ENCODE measurements at regions not wholly inside any gene's neighbourhood (a gene's known extent, or its start where the extent isn't known, plus 50 kb on each side); places are given as distances from the start of the nearest gene placed in this dataset.

DNA sequence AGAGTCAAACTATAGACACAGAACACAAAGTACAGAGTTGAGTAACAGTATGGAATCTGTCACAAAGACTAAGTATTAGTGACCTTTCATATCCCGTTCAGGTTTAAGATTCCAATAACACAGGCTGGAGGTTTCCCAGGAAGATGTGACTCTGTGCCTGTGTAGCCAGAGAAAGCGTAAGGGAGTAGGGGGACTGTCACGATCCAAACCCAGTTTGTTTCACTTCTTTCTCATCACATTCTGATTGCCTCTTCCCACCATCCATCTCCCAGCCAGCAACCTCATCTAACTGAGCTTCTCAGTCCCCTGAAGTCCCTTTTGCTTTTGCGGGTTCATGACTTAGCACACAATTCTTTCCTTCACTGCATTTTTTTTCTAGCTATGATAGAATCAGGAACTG is 76.4 kb upstream of the NPVF start:
- no peak overlapping the region for H3K9ac ChIP-seq (ENCODE audit: low read length)
- no CpG with 5 or more reads among the region's 4 CpGs for WGBS (ENCODE audit: extremely low coverage, insufficient coverage, low lambda C conversion rate)

DNA sequence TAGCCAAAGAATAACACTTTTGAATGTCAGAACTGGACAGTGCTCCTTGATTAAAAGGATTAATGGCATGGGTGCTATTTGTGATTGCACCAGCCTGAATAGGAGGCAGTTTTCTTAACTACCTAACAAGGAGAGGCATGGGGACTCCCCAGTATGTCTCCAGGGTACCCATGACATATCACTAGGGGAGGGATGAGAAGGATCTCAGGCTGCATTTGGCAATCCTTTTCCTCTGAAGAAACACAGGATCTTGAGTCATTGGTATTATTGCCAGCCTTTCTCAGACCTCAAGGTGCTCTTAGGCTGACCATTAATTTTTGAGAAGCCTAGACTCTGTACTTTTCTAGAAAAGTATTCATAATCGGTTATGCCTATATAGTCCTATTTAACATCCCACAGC is 77.5 kb upstream of the NPVF start:
- Histone ChIP-seq H3K4me2 (ENCODE audit: low read length) (no peak overlapping the region), H3K36me3 (ENCODE audit: control insufficient read depth, insufficient read depth, low read length) (no peaks in the 10 kb centered on the region)

More for the DNA sequence above, 76.4 kb upstream of the NPVF start:
- Histone ChIP-seq H3K4me3 (ENCODE audit: low read length) (no peak overlapping the region), H3K36me3 (ENCODE audit: control insufficient read depth, insufficient read depth, low read length) (no peaks in the 10 kb centered on the region), H4K5ac (ENCODE audit: low read length) (no peak overlapping the region), H2BK120ac (ENCODE audit: low read depth, low read length) (no peak overlapping the region), H3K4ac (ENCODE audit: low read depth, low read length) (no peak overlapping the region), H3K56ac (ENCODE audit: low read length) (peak overlapping the region; percentile 30), H3K27ac (ENCODE audit: low read depth, low read length) (no peak overlapping the region), H2AK5ac (ENCODE audit: low read length) (no peak overlapping the region), H3K18ac (ENCODE audit: low read length) (peak overlapping the region; percentile 18), H3K4me1 (ENCODE audit: control insufficient read depth, low read depth, low read length) (no peaks in the 10 kb centered on the region), H3K23ac (ENCODE audit: low read length) (no peak overlapping the region), H3K4me2 (ENCODE audit: low read length) (no peak overlapping the region), H3K27me3 (ENCODE audit: insufficient read depth, low read length, poor library complexity) (no peaks in the 10 kb centered on the region), H2BK15ac (replicated peaks; ENCODE audit: low read depth) (no peak overlapping the region), H3K79me1 (ENCODE audit: low read length) (no peaks in the 10 kb centered on the region), H3K79me2 (ENCODE audit: control insufficient read depth, insufficient read depth, low read length) (no peaks in the 10 kb centered on the region), H2BK5ac (ENCODE audit: low read length) (peak overlapping the region; percentile 3), H4K8ac (ENCODE audit: low read depth, low read length) (no peak overlapping the region)
- DNase-seq: no peak

DNA sequence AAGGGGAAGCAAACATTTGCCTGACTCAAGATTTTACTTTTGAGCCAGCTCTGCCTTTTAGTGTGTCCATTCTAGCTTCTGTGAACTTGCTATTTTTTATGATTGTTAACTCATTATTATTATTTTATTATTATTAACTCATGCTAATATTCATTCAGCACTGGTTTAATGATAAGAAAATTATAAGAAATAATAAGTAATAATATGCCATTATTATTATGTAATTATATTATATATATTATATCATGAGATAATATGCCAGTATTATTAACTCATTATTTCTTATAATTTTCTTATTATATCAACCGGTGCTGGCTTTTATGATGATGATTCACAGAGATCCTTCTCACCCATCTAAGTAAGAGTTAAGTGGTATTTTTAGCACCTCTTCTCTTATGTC is 79.3 kb upstream of the NPVF start:
- Histone ChIP-seq H4K8ac (ENCODE audit: low read depth, low read length) (no peak overlapping the region), H3K79me1 (ENCODE audit: low read length) (no peaks in the 10 kb centered on the region), H3K4ac (ENCODE audit: low read depth, low read length) (no peak overlapping the region), H3K18ac (ENCODE audit: low read length) (no peak overlapping the region), H3K79me2 (ENCODE audit: control insufficient read depth, insufficient read depth, low read length) (no peaks in the 10 kb centered on the region), H3K56ac (ENCODE audit: low read length) (no peak overlapping the region), H3K4me1 (ENCODE audit: control insufficient read depth, low read depth, low read length) (no peaks in the 10 kb centered on the region), H3K9ac (ENCODE audit: low read length) (no peak overlapping the region), H3K23ac (ENCODE audit: low read length) (no peak overlapping the region), H3K36me3 (ENCODE audit: control insufficient read depth, insufficient read depth, low read length) (no peaks in the 10 kb centered on the region), H3K4me2 (ENCODE audit: low read length) (no peak overlapping the region), H2AK5ac (ENCODE audit: low read length) (no peak overlapping the region), H3K4me3 (ENCODE audit: low read length) (no peak overlapping the region), H3K27me3 (ENCODE audit: insufficient read depth, low read length, poor library complexity) (no peaks in the 10 kb centered on the region), H2BK15ac (replicated peaks; ENCODE audit: low read depth) (no peak overlapping the region), H4K5ac (ENCODE audit: low read length) (no peak overlapping the region), H2BK120ac (ENCODE audit: low read depth, low read length) (no peak overlapping the region), H3K27ac (ENCODE audit: low read depth, low read length) (no peak overlapping the region), H2BK5ac (ENCODE audit: low read length) (no peak overlapping the region)
- no CpG with 5 or more reads among the region's 1 CpG for WGBS (ENCODE audit: extremely low coverage, insufficient coverage, low lambda C conversion rate)
- DNase-seq: no peak

More for the DNA sequence above, 77.5 kb upstream of the NPVF start:
- Histone ChIP-seq H3K4me1 (ENCODE audit: control insufficient read depth, low read depth, low read length) (no peaks in the 10 kb centered on the region), H4K5ac (ENCODE audit: low read length) (no peak overlapping the region), H3K4ac (ENCODE audit: low read depth, low read length) (no peak overlapping the region), H3K27me3 (ENCODE audit: insufficient read depth, low read length, poor library complexity) (no peaks in the 10 kb centered on the region), H3K4me3 (ENCODE audit: low read length) (no peak overlapping the region), H2BK120ac (ENCODE audit: low read depth, low read length) (no peak overlapping the region), H3K9ac (ENCODE audit: low read length) (no peak overlapping the region), H4K8ac (ENCODE audit: low read depth, low read length) (no peak overlapping the region), H2BK5ac (ENCODE audit: low read length) (no peak overlapping the region), H3K79me1 (ENCODE audit: low read length) (no peaks in the 10 kb centered on the region), H3K79me2 (ENCODE audit: control insufficient read depth, insufficient read depth, low read length) (no peaks in the 10 kb centered on the region), H3K18ac (ENCODE audit: low read length) (no peak overlapping the region), H3K56ac (ENCODE audit: low read length) (no peak overlapping the region), H3K23ac (ENCODE audit: low read length) (no peak overlapping the region), H3K27ac (ENCODE audit: low read depth, low read length) (no peak overlapping the region), H2BK15ac (replicated peaks; ENCODE audit: low read depth) (no peak overlapping the region), H2AK5ac (ENCODE audit: low read length) (no peak overlapping the region)
- no CpG with 5 or more reads among the region's 1 CpG for WGBS (ENCODE audit: extremely low coverage, insufficient coverage, low lambda C conversion rate)
- DNase-seq: no peak

DNA sequence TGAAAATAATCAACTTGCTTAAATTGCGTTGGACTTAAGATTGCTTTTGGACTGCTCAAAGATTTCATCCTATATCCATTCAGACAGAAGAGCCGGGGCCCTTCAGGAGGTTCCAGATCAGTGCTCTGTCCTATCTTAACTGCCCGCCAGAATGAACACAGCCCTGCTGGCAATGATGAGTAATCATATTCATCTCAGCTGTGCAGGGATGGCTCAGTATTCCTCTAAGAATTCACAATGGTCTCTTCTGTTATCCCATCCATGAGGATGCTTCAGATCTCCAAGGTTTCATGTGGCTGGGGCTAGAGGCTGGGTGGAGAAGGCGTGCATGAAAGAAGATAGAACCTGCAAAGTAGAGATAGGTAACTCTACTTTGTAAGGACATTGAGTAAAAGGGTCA is 80.0 kb upstream of the NPVF start:
- H3K18ac ChIP-seq (ENCODE audit: low read length): no peak overlapping the region
- no peaks in the 10 kb centered on the region for H3K4me1 ChIP-seq (ENCODE audit: control insufficient read depth, low read depth, low read length)
- no peak overlapping the region for H3K4me3 ChIP-seq (ENCODE audit: low read length)
- H2BK120ac ChIP-seq (ENCODE audit: low read depth, low read length): no peak overlapping the region
- H3K27ac ChIP-seq (ENCODE audit: low read depth, low read length): no peak overlapping the region
- no peak overlapping the region for H4K5ac ChIP-seq (ENCODE audit: low read length)
- H3K27me3 ChIP-seq (ENCODE audit: insufficient read depth, low read length, poor library complexity): no peaks in the 10 kb centered on the region
- no CpG with 5 or more reads among the region's 4 CpGs for WGBS (ENCODE audit: extremely low coverage, insufficient coverage, low lambda C conversion rate)
- no peak overlapping the region for H3K9ac ChIP-seq (ENCODE audit: low read length)
- no peaks in the 10 kb centered on the region for H3K79me1 ChIP-seq (ENCODE audit: low read length)
- no peak overlapping the region for H4K8ac ChIP-seq (ENCODE audit: low read depth, low read length)
- no peaks in the 10 kb centered on the region for H3K79me2 ChIP-seq (ENCODE audit: control insufficient read depth, insufficient read depth, low read length)
- no peak overlapping the region for H3K4ac ChIP-seq (ENCODE audit: low read depth, low read length)
- no peak overlapping the region for H2AK5ac ChIP-seq (ENCODE audit: low read length)
- H2BK15ac ChIP-seq (replicated peaks; ENCODE audit: low read depth): no peak overlapping the region
- DNase-seq: no peak
- H3K56ac ChIP-seq (ENCODE audit: low read length): no peak overlapping the region
- no peak overlapping the region for H3K23ac ChIP-seq (ENCODE audit: low read length)
- no peak overlapping the region for H2BK5ac ChIP-seq (ENCODE audit: low read length)
- no peaks in the 10 kb centered on the region for H3K36me3 ChIP-seq (ENCODE audit: control insufficient read depth, insufficient read depth, low read length)
- no peak overlapping the region for H3K4me2 ChIP-seq (ENCODE audit: low read length)

DNA sequence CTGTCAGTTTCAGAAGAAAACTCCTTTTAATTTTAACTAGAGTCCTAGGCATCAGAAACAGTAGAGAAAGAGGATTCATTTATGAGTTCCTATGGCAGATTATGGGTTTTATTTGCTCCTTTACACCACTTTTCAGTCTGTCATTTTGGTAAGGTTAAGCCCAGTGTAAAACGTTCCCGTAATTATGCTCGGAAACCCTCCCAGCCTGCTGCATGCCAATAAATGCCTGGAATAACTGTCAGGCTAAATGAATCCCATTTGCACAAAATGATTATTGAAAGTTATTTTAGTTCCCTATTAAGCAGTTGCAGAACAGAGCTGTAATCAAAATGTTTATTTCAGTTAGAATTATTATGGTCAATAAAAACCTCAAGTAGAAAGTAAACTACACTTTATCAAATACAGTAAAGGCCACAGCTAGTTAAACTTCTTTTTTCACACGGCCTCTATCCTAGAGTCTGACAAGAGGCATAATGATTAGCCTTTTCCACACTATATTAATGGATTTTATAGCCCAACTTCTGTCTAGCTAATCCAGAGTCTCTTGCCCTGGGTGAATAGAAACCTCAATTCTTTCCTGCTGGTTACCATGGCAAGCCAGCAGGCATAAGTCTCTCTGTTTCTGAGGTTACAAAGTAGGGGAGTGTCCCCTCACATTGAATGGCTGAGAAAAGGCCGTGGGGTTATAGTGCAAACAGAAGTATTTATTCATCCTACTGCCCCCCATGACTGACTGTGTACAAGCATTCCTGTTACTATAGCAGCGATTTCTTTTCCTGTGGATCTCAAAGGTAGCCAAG is 80.8 kb upstream of the NPVF start:
- H3K79me1 ChIP-seq (ENCODE audit: low read length): no peaks in the 10 kb centered on the region
- H4K5ac ChIP-seq (ENCODE audit: low read length): no peak overlapping the region
- no peak overlapping the region for H2BK5ac ChIP-seq (ENCODE audit: low read length)
- H3K27me3 ChIP-seq (ENCODE audit: insufficient read depth, low read length, poor library complexity): no peaks in the 10 kb centered on the region
- no peak overlapping the region for H3K4me3 ChIP-seq (ENCODE audit: low read length)
- H3K79me2 ChIP-seq (ENCODE audit: control insufficient read depth, insufficient read depth, low read length): no peaks in the 10 kb centered on the region
- H3K23ac ChIP-seq (ENCODE audit: low read length): no peak overlapping the region
- WGBS (ENCODE audit: extremely low coverage, insufficient coverage, low lambda C conversion rate): no CpG with 5 or more reads among the region's 6 CpGs
- no peak overlapping the region for H4K8ac ChIP-seq (ENCODE audit: low read depth, low read length)
- H3K4me2 ChIP-seq (ENCODE audit: low read length): no peak overlapping the region
- H3K9ac ChIP-seq (ENCODE audit: low read length): no peak overlapping the region
- no peak overlapping the region for H3K27ac ChIP-seq (ENCODE audit: low read depth, low read length)
- no peak overlapping the region for H2AK5ac ChIP-seq (ENCODE audit: low read length)
- H3K56ac ChIP-seq (ENCODE audit: low read length): no peak overlapping the region
- H3K4me1 ChIP-seq (ENCODE audit: control insufficient read depth, low read depth, low read length): no peaks in the 10 kb centered on the region
- no peak overlapping the region for H3K18ac ChIP-seq (ENCODE audit: low read length)
- H2BK15ac ChIP-seq (replicated peaks; ENCODE audit: low read depth): no peak overlapping the region
- DNase-seq: no peak
- no peak overlapping the region for H3K4ac ChIP-seq (ENCODE audit: low read depth, low read length)
- no peak overlapping the region for H2BK120ac ChIP-seq (ENCODE audit: low read depth, low read length)
- H3K36me3 ChIP-seq (ENCODE audit: control insufficient read depth, insufficient read depth, low read length): no peaks in the 10 kb centered on the region

DNA sequence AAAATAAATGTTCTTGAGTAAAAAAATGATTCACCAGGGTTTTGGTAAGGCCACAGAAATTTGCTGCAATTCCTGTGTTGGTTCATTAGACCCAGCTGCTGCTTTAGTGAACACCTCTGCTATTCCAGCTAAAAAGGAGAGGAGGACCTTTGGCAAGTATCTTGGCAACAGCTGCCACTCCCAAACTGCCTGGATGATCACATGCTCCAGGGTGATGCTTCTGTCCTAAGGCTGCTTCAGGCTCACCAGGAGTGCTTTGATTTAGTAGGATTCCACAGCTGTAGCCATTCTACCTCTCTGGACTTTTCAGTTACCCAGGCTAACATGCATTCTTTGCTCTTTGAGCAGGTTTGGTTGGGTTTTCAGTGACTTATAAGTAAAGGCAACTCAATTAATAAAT is 82.6 kb upstream of the NPVF start:
- H3K27me3 ChIP-seq (ENCODE audit: insufficient read depth, low read length, poor library complexity): no peaks in the 10 kb centered on the region
- no peak overlapping the region for H3K18ac ChIP-seq (ENCODE audit: low read length)
- H3K4ac ChIP-seq (ENCODE audit: low read depth, low read length): no peak overlapping the region
- H3K56ac ChIP-seq (ENCODE audit: low read length): no peak overlapping the region
- H3K23ac ChIP-seq (ENCODE audit: low read length): no peak overlapping the region
- no peak overlapping the region for H3K9ac ChIP-seq (ENCODE audit: low read length)
- H4K5ac ChIP-seq (ENCODE audit: low read length): no peak overlapping the region
- no peak overlapping the region for H3K27ac ChIP-seq (ENCODE audit: low read depth, low read length)
- no peak for DNase-seq
- no peak overlapping the region for H2BK120ac ChIP-seq (ENCODE audit: low read depth, low read length)
- no peak overlapping the region for H3K4me2 ChIP-seq (ENCODE audit: low read length)
- H2BK15ac ChIP-seq (replicated peaks; ENCODE audit: low read depth): no peak overlapping the region
- no peaks in the 10 kb centered on the region for H3K79me1 ChIP-seq (ENCODE audit: low read length)
- H3K36me3 ChIP-seq (ENCODE audit: control insufficient read depth, insufficient read depth, low read length): no peaks in the 10 kb centered on the region
- no peaks in the 10 kb centered on the region for H3K79me2 ChIP-seq (ENCODE audit: control insufficient read depth, insufficient read depth, low read length)
- H4K8ac ChIP-seq (ENCODE audit: low read depth, low read length): no peak overlapping the region
- H3K4me3 ChIP-seq (ENCODE audit: low read length): no peak overlapping the region
- H2AK5ac ChIP-seq (ENCODE audit: low read length): no peak overlapping the region
- H3K4me1 ChIP-seq (ENCODE audit: control insufficient read depth, low read depth, low read length): no peaks in the 10 kb centered on the region
- H2BK5ac ChIP-seq (ENCODE audit: low read length): no peak overlapping the region
